HG03097 (cell line): ENCODE measurements at regions not wholly inside any gene's neighbourhood (a gene's known extent, or its start where the extent isn't known, plus 50 kb on each side); places are given as distances from the start of the nearest gene placed in this dataset.
"Not testable (repeated sequence)": the region's sequence is repeated elsewhere in the genome, so short reads cannot be mapped to it uniquely, and the experiment has no call there.

Experiments used
- ATAC-seq: cut with Tn5 transposase; IDR thresholded peaks from one replicate; pipeline ENCODE4 v1.9.1; 2021; ENCODE audit not compliant: unreplicated experiment, low FRiP score

- no peak for ATAC-seq
Observed at GRCh38 chr15:62404194-62404985, 239.3 kb upstream of the C2CD4B start.

DNA sequence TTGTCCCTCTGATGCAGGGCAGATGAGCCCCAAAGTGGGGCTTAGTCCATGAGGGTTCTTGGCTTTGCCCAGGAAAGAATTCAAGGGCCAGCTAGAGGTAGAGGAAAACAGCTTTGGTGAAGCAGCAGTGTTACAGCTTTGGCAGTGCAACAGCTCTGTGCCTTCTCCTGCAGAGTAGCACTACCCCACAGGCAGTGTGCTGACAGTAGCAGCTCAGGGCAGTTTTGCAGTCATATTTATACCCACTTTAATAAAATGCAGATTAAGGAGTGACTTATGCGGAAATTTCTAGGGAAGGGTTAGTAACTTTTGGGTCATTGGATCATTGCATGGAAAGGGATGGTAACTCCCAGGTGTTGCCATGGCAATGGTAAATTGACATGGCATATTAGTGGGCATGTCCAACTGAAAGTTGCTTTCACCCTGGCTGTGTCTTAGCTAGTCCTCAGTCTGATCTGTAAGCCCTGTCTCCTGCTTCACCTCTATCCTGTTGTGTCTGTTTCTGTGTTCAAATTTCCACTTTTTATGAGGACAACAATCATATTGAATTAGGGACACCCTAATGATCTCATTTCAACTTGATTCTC, 241.3 kb upstream of the C2CD4B start:
- ATAC-seq: no peak

GRCh38 chr15:62407216-62407615, 242.1 kb upstream of the C2CD4B start:
- ATAC-seq: no peak

DNA sequence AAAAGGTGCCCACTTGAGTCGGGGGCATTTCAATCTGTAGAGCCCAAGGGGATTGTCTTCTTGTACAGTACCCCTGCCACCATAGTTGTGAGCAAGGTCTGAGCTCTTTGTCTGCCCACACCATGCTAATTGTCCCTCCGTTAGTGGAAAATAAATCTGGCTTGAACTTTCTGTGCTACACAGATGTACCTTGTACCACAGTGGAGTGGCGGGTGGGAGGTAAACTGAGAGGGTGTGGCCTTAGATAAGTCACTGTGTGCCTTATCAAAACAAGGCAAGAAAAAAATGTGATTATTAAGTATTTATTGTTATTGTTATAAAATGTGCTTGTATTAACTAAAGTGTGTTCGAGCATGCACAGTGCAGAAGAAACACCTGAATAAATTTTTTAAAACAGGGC, 242.9 kb upstream of the C2CD4B start:
- ATAC-seq: no peak

DNA sequence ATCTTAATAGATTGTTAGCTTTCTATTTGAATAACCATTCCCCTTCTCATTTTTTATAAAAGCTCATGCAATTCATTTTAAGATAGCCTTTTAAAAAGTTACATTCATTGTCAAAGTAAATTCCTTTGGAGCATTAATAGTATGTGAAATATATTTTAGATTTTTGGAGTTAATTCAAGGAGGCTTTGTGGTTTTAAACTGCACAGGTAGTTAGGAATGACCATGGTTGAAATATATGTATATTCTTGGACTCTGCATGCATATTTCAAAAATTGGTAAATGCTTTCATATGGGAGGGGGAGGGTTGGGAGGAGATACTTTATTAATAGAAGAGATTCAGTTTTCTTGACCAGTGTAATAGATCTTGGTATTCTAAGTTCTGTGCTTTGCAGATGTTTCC, 244.4 kb upstream of the C2CD4B start:
- ATAC-seq: no peak

DNA sequence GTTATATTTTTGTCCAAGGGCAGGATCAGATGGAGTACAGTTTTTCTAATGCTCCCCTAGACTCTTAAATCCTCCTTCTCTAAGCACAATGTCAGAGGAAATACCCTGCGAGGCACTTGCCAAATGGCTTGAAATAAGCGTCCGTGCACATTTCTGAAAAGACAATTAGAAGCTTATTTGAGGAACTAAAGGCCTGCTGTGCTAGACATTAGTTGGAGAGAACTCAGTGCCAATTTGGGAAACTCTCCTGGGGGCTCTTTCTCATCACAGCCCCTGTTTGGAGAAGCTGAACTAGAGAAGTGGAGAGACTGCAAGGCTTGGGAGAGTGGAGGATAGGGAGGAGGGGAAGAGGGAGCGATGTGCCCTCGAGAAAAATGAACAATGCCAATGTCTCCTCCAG, 247.6 kb upstream of the C2CD4B start:
- ATAC-seq: no peak

GRCh38 chr15:62413153-62413552, 248.1 kb upstream of the C2CD4B start:
- no peak for ATAC-seq

DNA sequence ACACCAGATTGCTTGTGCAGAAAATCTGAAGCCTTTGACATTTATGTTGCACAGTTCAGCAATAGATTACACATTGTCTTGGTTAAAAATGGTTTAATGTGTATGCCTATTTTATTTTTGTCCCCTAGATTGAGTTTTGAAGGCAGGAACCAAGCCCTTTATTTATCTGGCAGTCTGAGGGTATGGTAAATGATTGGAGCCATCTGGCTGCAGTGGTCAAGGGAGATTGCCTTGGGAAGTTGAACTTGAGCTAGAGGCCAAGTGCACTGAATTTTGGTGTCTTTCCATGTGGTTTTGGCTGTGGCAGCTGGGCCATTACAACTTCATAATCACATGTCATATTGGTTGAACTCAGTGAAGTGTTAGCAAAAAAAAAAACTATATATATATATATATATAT, 248.7 kb upstream of the C2CD4B start:
- ATAC-seq: no peak

GRCh38 chr15:62415498-62415897, 250.4 kb upstream of the C2CD4B start:
- ATAC-seq: no peak

- ATAC-seq: no peak
Observed at GRCh38 chr15:62416526-62416925, 251.4 kb upstream of the C2CD4B start.

DNA sequence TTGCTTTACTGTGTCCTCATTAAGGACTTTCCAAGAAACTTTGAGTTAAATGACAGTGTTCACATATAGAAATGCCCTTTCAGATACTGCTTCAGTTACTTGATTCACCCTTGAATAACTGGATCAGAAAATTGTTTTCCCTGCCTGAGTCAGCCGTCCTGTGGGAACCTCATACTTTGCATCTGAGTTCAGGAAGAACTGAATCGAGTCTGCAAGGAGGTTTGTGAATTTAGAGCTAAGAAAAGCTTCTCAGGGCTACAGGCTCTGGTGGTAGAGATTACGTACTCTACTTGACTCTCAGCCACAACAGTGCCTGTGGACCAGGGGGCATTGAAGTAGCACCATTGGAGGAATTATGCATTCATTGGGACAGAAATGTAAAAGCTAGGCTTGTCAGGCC, 252.4 kb upstream of the C2CD4B start:
- no peak for ATAC-seq

GRCh38 chr15:62418496-62418895, 253.4 kb upstream of the C2CD4B start:
- ATAC-seq: not testable (repeated sequence)

DNA sequence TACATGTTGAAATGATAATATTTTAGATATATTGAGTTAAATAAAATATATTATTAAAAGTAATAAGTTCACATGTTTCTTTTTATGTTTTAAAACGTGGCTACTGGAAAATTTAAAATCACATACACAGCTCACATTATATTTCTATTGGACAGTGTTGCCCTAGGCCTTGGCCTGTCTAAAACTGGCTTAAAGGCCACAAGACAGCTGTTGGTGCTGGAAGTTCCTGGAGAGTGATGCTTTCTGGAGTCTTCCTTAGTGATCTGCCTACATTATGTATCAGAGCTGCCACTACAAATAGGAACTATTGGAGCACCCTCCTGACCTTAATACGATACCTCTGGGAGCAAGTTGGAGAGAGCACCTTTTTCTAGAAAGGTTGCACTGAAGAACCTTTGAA, 254.1 kb upstream of the C2CD4B start:
- ATAC-seq: no peak

GRCh38 chr15:62420371-62420770, 255.3 kb upstream of the C2CD4B start:
- not testable (repeated sequence) for ATAC-seq

- no peak for ATAC-seq
Observed at GRCh38 chr15:62421289-62421688, 256.2 kb upstream of the C2CD4B start.

- no peak for ATAC-seq
Observed at GRCh38 chr15:62426387-62426956, 261.4 kb upstream of the C2CD4B start.

DNA sequence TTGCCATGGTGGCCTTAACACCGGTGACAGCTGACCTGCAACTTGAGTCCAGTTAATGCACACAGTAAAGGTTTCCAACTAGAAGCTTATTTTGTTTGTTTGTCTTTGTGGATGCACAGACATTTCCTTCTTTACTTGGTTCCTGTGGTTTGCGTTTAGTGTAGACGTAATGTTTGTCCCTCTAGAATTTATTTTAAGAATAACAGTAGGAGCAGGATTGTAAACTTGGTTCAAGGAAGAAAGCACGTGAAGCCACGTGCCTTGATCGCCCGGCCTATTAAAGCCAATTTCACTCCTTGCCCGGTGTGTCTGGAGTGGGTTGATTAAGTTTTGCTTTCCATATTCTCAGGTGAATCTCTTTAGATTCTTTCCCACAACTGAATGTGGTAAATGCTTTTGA, 263.2 kb upstream of the C2CD4B start:
- ATAC-seq: no peak

- ATAC-seq: no peak
Observed at GRCh38 chr15:62428851-62429598, 263.9 kb upstream of the C2CD4B start.

GRCh38 chr15:62430056-62430455, 265.0 kb upstream of the C2CD4B start:
- no peak for ATAC-seq

DNA sequence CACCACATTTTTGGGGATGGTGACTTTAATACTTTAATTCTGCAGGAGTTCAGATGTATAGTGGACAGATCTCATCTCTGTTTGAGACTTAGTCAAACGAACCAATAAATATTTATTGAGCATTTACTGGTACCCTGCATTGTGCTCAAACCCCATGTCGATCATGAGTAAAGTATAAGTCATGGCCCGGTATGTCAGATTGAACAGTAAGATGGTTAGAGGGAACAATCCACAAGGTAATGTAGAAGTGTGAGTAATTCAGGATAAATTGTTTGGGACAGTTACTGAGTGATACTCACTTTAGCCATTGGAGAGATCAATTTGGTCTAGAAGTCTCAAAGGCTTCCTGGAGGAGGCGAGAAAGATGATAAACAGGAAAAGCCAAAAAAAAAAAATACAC, 265.5 kb upstream of the C2CD4B start:
- no peak for ATAC-seq

GRCh38 chr15:62431008-62431797, 266.1 kb upstream of the C2CD4B start:
- ATAC-seq: no peak
